Immature natural killer cell (primary cell): ENCODE measurements at regions not wholly inside any gene's neighbourhood (a gene's known extent, or its start where the extent isn't known, plus 50 kb on each side); places are given as distances from the start of the nearest gene placed in this dataset.

ENCODE experiments used
- DNase-seq, 3 donors: peaks; one replicate each; pipeline ENCODE4 v3.0.0; 2022; ENCODE audit warnings: mixed read lengths in 1 of 3
- H3K27ac Mint-ChIP-seq, 6 donors: one replicate each; pipeline ENCODE4 v1.8.0; 2020; ENCODE audit warnings: mixed read lengths in 6 of 6, mild to moderate bottlenecking in 5 of 6, inconsistent platforms in 4 of 6, moderate library complexity in 3 of 6
- H3K27me3 Mint-ChIP-seq, 3 donors: one replicate each; pipeline ENCODE4 v1.8.0; 2020 to 2021; ENCODE audit warnings: low read depth in 3 of 3, mild to moderate bottlenecking in 3 of 3, mixed read lengths in 3 of 3, moderate library complexity in 3 of 3, inconsistent platforms in 1 of 3
- H3K36me3 Mint-ChIP-seq, 3 donors: one replicate each; pipeline ENCODE4 v1.8.0; 2020; ENCODE audit warnings: mixed read lengths in 3 of 3, inconsistent platforms in 2 of 3, mild to moderate bottlenecking in 2 of 3
- H3K4me1 Mint-ChIP-seq, 2 donors: one replicate each; pipeline ENCODE4 v1.8.0; 2020; ENCODE audit warnings: inconsistent platforms in 2 of 2, mild to moderate bottlenecking in 2 of 2, mixed read lengths in 2 of 2, moderate library complexity in 1 of 2
- H3K4me3 Mint-ChIP-seq, 5 donors: one replicate each; pipeline ENCODE4 v1.8.0; 2020; ENCODE audit warnings: mild to moderate bottlenecking in 5 of 5, mixed read lengths in 5 of 5, inconsistent platforms in 3 of 5, moderate library complexity in 3 of 5
- H3K9me3 Mint-ChIP-seq, 6 donors: one replicate each; pipeline ENCODE4 v1.8.0; 2020; ENCODE audit warnings: mild to moderate bottlenecking in 6 of 6, mixed read lengths in 6 of 6, inconsistent platforms in 4 of 6, moderate library complexity in 3 of 6

GRCh38 chr7:89927762-89928161, 226.5 kb upstream of the STEAP1 start:
- H3K36me3 Mint-ChIP-seq = no peaks in the 10 kb centered on the region
- H3K9me3 Mint-ChIP-seq = peaks cover 10 to 32% (median 21%) of the 10 kb centered on the region in 6 donors
- DNase-seq = no peak
- no peak overlapping the region for H3K27ac Mint-ChIP-seq
- H3K4me1 Mint-ChIP-seq = no peaks in the 10 kb centered on the region
- H3K27me3 Mint-ChIP-seq = peaks cover 0 to 1% (median 0%) of the 10 kb centered on the region in 3 donors
- H3K4me3 Mint-ChIP-seq = no peak overlapping the region

GRCh38 chr7:89928451-89928850, 225.8 kb upstream of the STEAP1 start:
- H3K4me3 Mint-ChIP-seq = no peak overlapping the region
- DNase-seq = no peak
- peaks cover 0 to 1% (median under 1%) of the 10 kb centered on the region in 3 donors for H3K27me3 Mint-ChIP-seq
- peaks cover 8 to 32% (median 19%) of the 10 kb centered on the region in 6 donors for H3K9me3 Mint-ChIP-seq
- H3K27ac Mint-ChIP-seq = no peak overlapping the region
- H3K36me3 Mint-ChIP-seq = no peaks in the 10 kb centered on the region
- H3K4me1 Mint-ChIP-seq = no peaks in the 10 kb centered on the region

GRCh38 chr7:89934101-89934500, 220.2 kb upstream of the STEAP1 start:
- no peak for DNase-seq
- Mint-ChIP-seq H3K4me3 (no peak overlapping the region), H3K27ac (no peak overlapping the region), H3K36me3 (no peaks in the 10 kb centered on the region), H3K4me1 (no peaks in the 10 kb centered on the region), H3K9me3 (peaks cover 6 to 28% (median 14%) of the 10 kb centered on the region in 6 donors), H3K27me3 (peaks cover 0 to 2% (median 0%) of the 10 kb centered on the region in 3 donors)

GRCh38 chr7:89943525-89944050, 210.7 kb upstream of the STEAP1 start:
- Mint-ChIP-seq H3K4me3 (no peak overlapping the region), H3K27me3 (peaks cover 0 to 4% (median 0%) of the 10 kb centered on the region in 3 donors), H3K4me1 (no peaks in the 10 kb centered on the region), H3K27ac (no peak overlapping the region), H3K36me3 (no peaks in the 10 kb centered on the region), H3K9me3 (peaks cover 4 to 20% (median 12%) of the 10 kb centered on the region in 6 donors)
- DNase-seq = no peak

- H3K27ac Mint-ChIP-seq = no peak overlapping the region
- no peaks in the 10 kb centered on the region for H3K36me3 Mint-ChIP-seq
- no peaks in the 10 kb centered on the region for H3K4me1 Mint-ChIP-seq
- H3K27me3 Mint-ChIP-seq = peaks cover 0 to 2% (median 0%) of the 10 kb centered on the region in 3 donors
- no peak for DNase-seq
- peaks cover 3 to 44% (median 9%) of the 10 kb centered on the region in 6 donors for H3K9me3 Mint-ChIP-seq
- no peak overlapping the region for H3K4me3 Mint-ChIP-seq
Measured at GRCh38 chr7:89958525-89959068, 195.7 kb upstream of the STEAP1 start.

- H3K4me3 Mint-ChIP-seq = no peak overlapping the region
- H3K36me3 Mint-ChIP-seq = peaks cover 0 to 4% (median 0%) of the 10 kb centered on the region in 3 donors
- H3K27me3 Mint-ChIP-seq = peaks cover 0 to 2% (median 0%) of the 10 kb centered on the region in 3 donors
- no peak for DNase-seq
- peaks cover 0 to 18% (median 8%) of the 10 kb centered on the region in 6 donors for H3K9me3 Mint-ChIP-seq
- H3K27ac Mint-ChIP-seq = no peak overlapping the region
- no peaks in the 10 kb centered on the region for H3K4me1 Mint-ChIP-seq
Measured at GRCh38 chr7:89966067-89966664, 188.1 kb upstream of the STEAP1 start.

GRCh38 chr7:89975577-89975976, 178.7 kb upstream of the STEAP1 start:
- H3K9me3 Mint-ChIP-seq = peaks cover 4 to 26% (median 9%) of the 10 kb centered on the region in 6 donors
- peaks cover 0 to 2% (median 1%) of the 10 kb centered on the region in 3 donors for H3K27me3 Mint-ChIP-seq
- no peaks in the 10 kb centered on the region for H3K36me3 Mint-ChIP-seq
- H3K27ac Mint-ChIP-seq = no peak overlapping the region
- DNase-seq = no peak
- no peak overlapping the region for H3K4me3 Mint-ChIP-seq
- H3K4me1 Mint-ChIP-seq = no peaks in the 10 kb centered on the region

- Mint-ChIP-seq H3K9me3 (peaks cover 9 to 50% (median 23%) of the 10 kb centered on the region in 6 donors), H3K4me1 (no peaks in the 10 kb centered on the region), H3K36me3 (no peaks in the 10 kb centered on the region), H3K27ac (no peak overlapping the region), H3K4me3 (no peak overlapping the region), H3K27me3 (peaks cover 0 to 4% (median 2%) of the 10 kb centered on the region in 3 donors)
- no peak for DNase-seq
Measured at GRCh38 chr7:89987665-89988064, 166.6 kb upstream of the STEAP1 start.

- no peak overlapping the region for H3K4me3 Mint-ChIP-seq
- peaks cover 0 to 4% (median 2%) of the 10 kb centered on the region in 3 donors for H3K27me3 Mint-ChIP-seq
- H3K4me1 Mint-ChIP-seq = no peaks in the 10 kb centered on the region
- H3K9me3 Mint-ChIP-seq = peaks cover 9 to 50% (median 25%) of the 10 kb centered on the region in 6 donors
- DNase-seq = no peak
- no peak overlapping the region for H3K27ac Mint-ChIP-seq
- H3K36me3 Mint-ChIP-seq = no peaks in the 10 kb centered on the region
Measured at GRCh38 chr7:89988074-89988473, 166.2 kb upstream of the STEAP1 start.

GRCh38 chr7:89989454-89989853, 164.8 kb upstream of the STEAP1 start:
- Mint-ChIP-seq H3K9me3 (peaks cover 9 to 52% (median 23%) of the 10 kb centered on the region in 6 donors), H3K4me3 (no peak overlapping the region), H3K27me3 (peaks cover 0 to 4% (median 2%) of the 10 kb centered on the region in 3 donors), H3K4me1 (no peaks in the 10 kb centered on the region), H3K27ac (no peak overlapping the region), H3K36me3 (peaks cover 0 to 2% (median 0%) of the 10 kb centered on the region in 3 donors)
- no peak for DNase-seq

- Mint-ChIP-seq H3K36me3 (peaks cover 0 to 6% (median 3%) of the 10 kb centered on the region in 3 donors), H3K27ac (no peak overlapping the region), H3K27me3 (peaks cover 0 to 2% (median 2%) of the 10 kb centered on the region in 3 donors), H3K9me3 (peaks cover 8 to 38% (median 12%) of the 10 kb centered on the region in 6 donors), H3K4me3 (no peak overlapping the region), H3K4me1 (no peaks in the 10 kb centered on the region)
- no peak for DNase-seq
Measured at GRCh38 chr7:89994483-89994882, 159.8 kb upstream of the STEAP1 start.

GRCh38 chr7:89998554-89998953, 155.7 kb upstream of the STEAP1 start:
- Mint-ChIP-seq H3K27me3 (peaks cover 0 to 1% (median 0%) of the 10 kb centered on the region in 3 donors), H3K4me1 (no peaks in the 10 kb centered on the region), H3K36me3 (peaks cover 0 to 6% (median 3%) of the 10 kb centered on the region in 3 donors), H3K27ac (no peak overlapping the region), H3K9me3 (peaks cover 4 to 18% (median 5%) of the 10 kb centered on the region in 6 donors), H3K4me3 (no peak overlapping the region)
- no peak for DNase-seq

- Mint-ChIP-seq H3K4me1 (no peaks in the 10 kb centered on the region), H3K27ac (no peak overlapping the region), H3K36me3 (no peaks in the 10 kb centered on the region), H3K4me3 (no peak overlapping the region), H3K27me3 (peaks cover 0 to 1% (median 0%) of the 10 kb centered on the region in 3 donors), H3K9me3 (peaks cover 2 to 16% (median 7%) of the 10 kb centered on the region in 6 donors)
- no peak for DNase-seq
Measured at GRCh38 chr7:90005836-90006235, 148.4 kb upstream of the STEAP1 start.

- no peaks in the 10 kb centered on the region for H3K36me3 Mint-ChIP-seq
- no peaks in the 10 kb centered on the region for H3K4me1 Mint-ChIP-seq
- H3K27me3 Mint-ChIP-seq = peaks cover 0 to 1% (median 0%) of the 10 kb centered on the region in 3 donors
- H3K27ac Mint-ChIP-seq = no peak overlapping the region
- H3K9me3 Mint-ChIP-seq = peaks cover 2 to 22% (median 8%) of the 10 kb centered on the region in 6 donors
- no peak for DNase-seq
- H3K4me3 Mint-ChIP-seq = no peak overlapping the region
Measured at GRCh38 chr7:90007001-90007654, 147.1 kb upstream of the STEAP1 start.
